ENCODE measurements at regions not wholly inside any gene's neighbourhood (a gene's known extent, or its start where the extent isn't known, plus 50 kb on each side); places are given as distances from the start of the nearest gene placed in this dataset.

- H3K4me2 ChIP-seq (ENCODE audit: insufficient read depth, low read length, poor library complexity, severe bottlenecking) = no peak overlapping the region
- H2BK120ac ChIP-seq (ENCODE audit: low read depth, low read length) = no peak overlapping the region
- no peak overlapping the region for H2BK5ac ChIP-seq (ENCODE audit: low read length)
- no CpG with 5 or more reads among the region's 3 CpGs for WGBS, 2 donors (ENCODE audit: extremely low coverage in 2 of 2, insufficient read length in 2 of 2, insufficient replicate concordance in 1 of 2)
- no peak overlapping the region for H4K8ac ChIP-seq (ENCODE audit: low read depth, low read length)
- no peak overlapping the region for H3K14ac ChIP-seq (ENCODE audit: low read length)
- H3K9me3 ChIP-seq (replicated peaks in 1 of 2; ENCODE audit: control insufficient read depth in 2 of 2, insufficient read depth in 1 of 2, low read depth in 1 of 2, low read length in 2 of 2) = no peaks in the 10 kb centered on the region
- H2BK12ac ChIP-seq (ENCODE audit: low read length) = no peak overlapping the region
- no peak overlapping the region for H3K4ac ChIP-seq (ENCODE audit: low read length)
- no peak overlapping the region for H3K18ac ChIP-seq (ENCODE audit: low read length)
- H2BK15ac ChIP-seq (ENCODE audit: low read length) = no peak overlapping the region
- H3K23ac ChIP-seq (ENCODE audit: low read depth, low read length, poor library complexity) = no peak overlapping the region
- H3K36me3 ChIP-seq (replicated peaks in 1 of 2; ENCODE audit: control insufficient read depth in 2 of 2, insufficient read depth in 2 of 2, low read length in 2 of 2) = no peaks in the 10 kb centered on the region
- no peak overlapping the region for H4K91ac ChIP-seq (ENCODE audit: low read depth, low read length, poor library complexity)
- no peak for DNase-seq (ENCODE audit: low spot score)
- H3K4me1 ChIP-seq (ENCODE audit: control insufficient read depth in 2 of 2, insufficient read depth in 1 of 2, low read depth in 1 of 2, low read length in 2 of 2) = no peaks in the 10 kb centered on the region
- H3K9ac ChIP-seq (ENCODE audit: low read depth, low read length, poor library complexity) = no peak overlapping the region
- no peaks in the 10 kb centered on the region for H3K79me1 ChIP-seq (ENCODE audit: low read depth, low read length)
- no peak overlapping the region for H2AFZ ChIP-seq (ENCODE audit: low read length)
- H2AK5ac ChIP-seq (ENCODE audit: low read depth, low read length) = no peak overlapping the region
- H3K4me3 ChIP-seq (ENCODE audit: low read length in 2 of 2) = no peak overlapping the region
- no peaks in the 10 kb centered on the region for H3K27me3 ChIP-seq (ENCODE audit: control insufficient read depth in 3 of 3, insufficient read depth in 3 of 3, low read depth in 1 of 3, low read length in 3 of 3)
- H3K27ac ChIP-seq (replicated peaks; ENCODE audit: low read length) = no peak overlapping the region
Measured at GRCh38 chr16:52837251-52837650, 215.4 kb downstream of the CHD9NB start.

- Histone ChIP-seq H2BK12ac (ENCODE audit: low read length) (no peak overlapping the region), H4K8ac (ENCODE audit: low read depth, low read length) (no peak overlapping the region), H3K9me3 (replicated peaks in 1 of 2; ENCODE audit: control insufficient read depth in 2 of 2, insufficient read depth in 1 of 2, low read depth in 1 of 2, low read length in 2 of 2) (no peaks in the 10 kb centered on the region), H3K23ac (ENCODE audit: low read depth, low read length, poor library complexity) (no peak overlapping the region), H3K14ac (ENCODE audit: low read length) (no peak overlapping the region), H3K27me3 (ENCODE audit: control insufficient read depth in 3 of 3, insufficient read depth in 3 of 3, low read depth in 1 of 3, low read length in 3 of 3) (no peaks in the 10 kb centered on the region), H2BK120ac (ENCODE audit: low read depth, low read length) (no peak overlapping the region), H3K9ac (ENCODE audit: low read depth, low read length, poor library complexity) (no peak overlapping the region), H2BK15ac (ENCODE audit: low read length) (no peak overlapping the region), H4K91ac (ENCODE audit: low read depth, low read length, poor library complexity) (no peak overlapping the region), H3K4me1 (ENCODE audit: control insufficient read depth in 2 of 2, insufficient read depth in 1 of 2, low read depth in 1 of 2, low read length in 2 of 2) (no peaks in the 10 kb centered on the region), H3K36me3 (replicated peaks in 1 of 2; ENCODE audit: control insufficient read depth in 2 of 2, insufficient read depth in 2 of 2, low read length in 2 of 2) (no peaks in the 10 kb centered on the region), H2BK5ac (ENCODE audit: low read length) (no peak overlapping the region), H3K18ac (ENCODE audit: low read length) (no peak overlapping the region), H2AFZ (ENCODE audit: low read length) (peak overlapping the region; percentile 29), H3K4ac (ENCODE audit: low read length) (no peak overlapping the region), H3K4me3 (ENCODE audit: low read length in 2 of 2) (no peak overlapping the region), H3K79me1 (ENCODE audit: low read depth, low read length) (no peaks in the 10 kb centered on the region), H2AK5ac (ENCODE audit: low read depth, low read length) (no peak overlapping the region), H3K4me2 (ENCODE audit: insufficient read depth, low read length, poor library complexity, severe bottlenecking) (no peak overlapping the region), H3K27ac (replicated peaks; ENCODE audit: low read length) (no peak overlapping the region)
- WGBS, 2 donors (ENCODE audit: extremely low coverage in 2 of 2, insufficient read length in 2 of 2, insufficient replicate concordance in 1 of 2) = no CpG with 5 or more reads among the region's 5 CpGs
- no peak for DNase-seq (ENCODE audit: low spot score)
Measured at GRCh38 chr16:52834736-52835465, 217.8 kb downstream of the CHD9NB start.

- H4K8ac ChIP-seq (ENCODE audit: low read depth, low read length) = no peak overlapping the region
- H2BK120ac ChIP-seq (ENCODE audit: low read depth, low read length) = no peak overlapping the region
- no peak overlapping the region for H3K14ac ChIP-seq (ENCODE audit: low read length)
- no CpG with 5 or more reads among the region's 2 CpGs for WGBS, 2 donors (ENCODE audit: extremely low coverage in 2 of 2, insufficient read length in 2 of 2, insufficient replicate concordance in 1 of 2)
- DNase-seq (ENCODE audit: low spot score) = no peak
- H3K27me3 ChIP-seq (ENCODE audit: control insufficient read depth in 3 of 3, insufficient read depth in 3 of 3, low read depth in 1 of 3, low read length in 3 of 3) = no peaks in the 10 kb centered on the region
- H3K36me3 ChIP-seq (replicated peaks in 1 of 2; ENCODE audit: control insufficient read depth in 2 of 2, insufficient read depth in 2 of 2, low read length in 2 of 2) = no peaks in the 10 kb centered on the region
- no peak overlapping the region for H4K91ac ChIP-seq (ENCODE audit: low read depth, low read length, poor library complexity)
- no peak overlapping the region for H3K23ac ChIP-seq (ENCODE audit: low read depth, low read length, poor library complexity)
- H3K4ac ChIP-seq (ENCODE audit: low read length) = no peak overlapping the region
- no peak overlapping the region for H3K4me2 ChIP-seq (ENCODE audit: insufficient read depth, low read length, poor library complexity, severe bottlenecking)
- no peak overlapping the region for H2BK5ac ChIP-seq (ENCODE audit: low read length)
- H3K4me3 ChIP-seq (ENCODE audit: low read length in 2 of 2) = no peak overlapping the region
- no peak overlapping the region for H3K27ac ChIP-seq (replicated peaks; ENCODE audit: low read length)
- H2BK12ac ChIP-seq (ENCODE audit: low read length) = no peak overlapping the region
- no peak overlapping the region for H2AFZ ChIP-seq (ENCODE audit: low read length)
- H3K4me1 ChIP-seq (ENCODE audit: control insufficient read depth in 2 of 2, insufficient read depth in 1 of 2, low read depth in 1 of 2, low read length in 2 of 2) = peaks cover 0 to 4% of the 10 kb centered on the region in 2 donors
- H3K18ac ChIP-seq (ENCODE audit: low read length) = no peak overlapping the region
- no peak overlapping the region for H2BK15ac ChIP-seq (ENCODE audit: low read length)
- H2AK5ac ChIP-seq (ENCODE audit: low read depth, low read length) = no peak overlapping the region
- H3K79me1 ChIP-seq (ENCODE audit: low read depth, low read length) = no peaks in the 10 kb centered on the region
- H3K9me3 ChIP-seq (replicated peaks in 1 of 2; ENCODE audit: control insufficient read depth in 2 of 2, insufficient read depth in 1 of 2, low read depth in 1 of 2, low read length in 2 of 2) = no peaks in the 10 kb centered on the region
- no peak overlapping the region for H3K9ac ChIP-seq (ENCODE audit: low read depth, low read length, poor library complexity)
Measured at GRCh38 chr16:52832771-52833170, 219.9 kb downstream of the CHD9NB start.

- Histone ChIP-seq H3K14ac (ENCODE audit: low read length) (no peak overlapping the region), H3K4me1 (ENCODE audit: control insufficient read depth in 2 of 2, insufficient read depth in 1 of 2, low read depth in 1 of 2, low read length in 2 of 2) (peaks cover 0 to 4% of the 10 kb centered on the region in 2 donors)
Measured at GRCh38 chr16:52827456-52827855, 225.2 kb downstream of the CHD9NB start.

More at GRCh38 chr16:52827456-52827855, 225.2 kb downstream of the CHD9NB start:
- H3K36me3 ChIP-seq (replicated peaks in 1 of 2; ENCODE audit: control insufficient read depth in 2 of 2, insufficient read depth in 2 of 2, low read length in 2 of 2) = no peaks in the 10 kb centered on the region
- H3K4me3 ChIP-seq (ENCODE audit: low read length in 2 of 2) = no peak overlapping the region
- H3K27ac ChIP-seq (replicated peaks; ENCODE audit: low read length) = peak overlapping the region; percentile 57
- H3K4me2 ChIP-seq (ENCODE audit: insufficient read depth, low read length, poor library complexity, severe bottlenecking) = no peak overlapping the region
- H2BK15ac ChIP-seq (ENCODE audit: low read length) = no peak overlapping the region
- H3K18ac ChIP-seq (ENCODE audit: low read length) = no peak overlapping the region
- H3K9me3 ChIP-seq (replicated peaks in 1 of 2; ENCODE audit: control insufficient read depth in 2 of 2, insufficient read depth in 1 of 2, low read depth in 1 of 2, low read length in 2 of 2) = no peaks in the 10 kb centered on the region
- no peak overlapping the region for H3K4ac ChIP-seq (ENCODE audit: low read length)
- H2BK120ac ChIP-seq (ENCODE audit: low read depth, low read length) = no peak overlapping the region
- no peaks in the 10 kb centered on the region for H3K79me1 ChIP-seq (ENCODE audit: low read depth, low read length)
- H4K91ac ChIP-seq (ENCODE audit: low read depth, low read length, poor library complexity) = no peak overlapping the region
- H4K8ac ChIP-seq (ENCODE audit: low read depth, low read length) = no peak overlapping the region
- no peaks in the 10 kb centered on the region for H3K27me3 ChIP-seq (ENCODE audit: control insufficient read depth in 3 of 3, insufficient read depth in 3 of 3, low read depth in 1 of 3, low read length in 3 of 3)
- H2BK12ac ChIP-seq (ENCODE audit: low read length) = no peak overlapping the region
- no peak overlapping the region for H2AK5ac ChIP-seq (ENCODE audit: low read depth, low read length)
- no peak overlapping the region for H3K23ac ChIP-seq (ENCODE audit: low read depth, low read length, poor library complexity)
- H3K9ac ChIP-seq (ENCODE audit: low read depth, low read length, poor library complexity) = no peak overlapping the region
- DNase-seq (ENCODE audit: low spot score) = peak; percentile 14
- no CpG with 5 or more reads among the region's 4 CpGs for WGBS, 2 donors (ENCODE audit: extremely low coverage in 2 of 2, insufficient read length in 2 of 2, insufficient replicate concordance in 1 of 2)
- no peak overlapping the region for H2BK5ac ChIP-seq (ENCODE audit: low read length)
- no peak overlapping the region for H2AFZ ChIP-seq (ENCODE audit: low read length)

All from neuronal stem cell (in vitro differentiated cells).